Osteoblast (primary cell): ENCODE measurements at regions not wholly inside any gene's neighbourhood (a gene's known extent, or its start where the extent isn't known, plus 50 kb on each side); places are given as distances from the start of the nearest gene placed in this dataset.

Experiments used
- DNase-seq: peaks from one replicate; pipeline ENCODE4 v3.0.0; 2011; ENCODE audit warnings: low spot score, mixed read lengths; ENCODE audit not compliant: insufficient read length; ENCODE audit errors: missing footprints
- H2AFZ ChIP-seq: 2 replicates; pipeline ENCODE4 v1.6.0; 2011; ENCODE audit warnings: mild to moderate bottlenecking, low read length
- H3K27ac ChIP-seq: 2 replicates; pipeline ENCODE4 v1.5.1; 2011; ENCODE audit warnings: mild to moderate bottlenecking, low read depth, low read length, moderate library complexity
- H3K27me3 ChIP-seq: 2 replicates; pipeline ENCODE4 v1.6.0; 2012; ENCODE audit warnings: mild to moderate bottlenecking, control low read depth, inconsistent platforms, low read length, moderate library complexity; ENCODE audit not compliant: insufficient read depth
- H3K36me3 ChIP-seq: 2 replicates; pipeline ENCODE4 v1.5.1; 2011; ENCODE audit warnings: mild to moderate bottlenecking, low read length, control low read depth, moderate library complexity; ENCODE audit not compliant: insufficient read depth
- H3K4me1 ChIP-seq: 2 replicates; pipeline ENCODE4 v1.5.1; 2011; ENCODE audit warnings: mild to moderate bottlenecking, low read length, control low read depth, moderate library complexity; ENCODE audit not compliant: insufficient read depth
- H3K4me2 ChIP-seq: 2 replicates; pipeline ENCODE4 v1.6.0; 2011; ENCODE audit warnings: mild to moderate bottlenecking, low read length; ENCODE audit not compliant: insufficient read depth
- H3K4me3 ChIP-seq: fragments of 200-600 bp; sonication (generic); 3 replicates; pipeline ENCODE4 v1.5.1; 2012; ENCODE audit warnings: mild to moderate bottlenecking, low read length, inconsistent platforms; ENCODE audit not compliant: insufficient read depth
- H3K79me2 ChIP-seq: 2 replicates; pipeline ENCODE4 v1.6.0; 2012; ENCODE audit warnings: mild to moderate bottlenecking, low read length, control low read depth, inconsistent platforms; ENCODE audit not compliant: insufficient read depth
- H3K9me3 ChIP-seq: 2 replicates; pipeline ENCODE4 v1.5.1; 2011; ENCODE audit warnings: low read depth, low read length, control low read depth
- H4K20me1 ChIP-seq: 2 replicates; pipeline ENCODE4 v1.6.0; 2012; ENCODE audit warnings: mild to moderate bottlenecking, low read length, control low read depth; ENCODE audit not compliant: insufficient read depth
- CTCF ChIP-seq: IDR thresholded peaks from 2 replicates; pipeline ENCODE4 v1.5.1; 2011; ENCODE audit warnings: mild to moderate bottlenecking, low read depth, low read length, moderate library complexity; ENCODE audit errors: extremely low read depth

GRCh38 chr6:86858970-86859369 is 78.4 kb upstream of the HTR1E start:
- DNase-seq = no peak
- H3K27me3 ChIP-seq = no peaks in the 10 kb centered on the region
- no peak overlapping the region for H2AFZ ChIP-seq
- no peak overlapping the region for H3K4me3 ChIP-seq
- no peaks in the 10 kb centered on the region for H3K36me3 ChIP-seq
- no peaks in the 10 kb centered on the region for H3K9me3 ChIP-seq
- no peak overlapping the region for H3K4me2 ChIP-seq
- no peaks in the 10 kb centered on the region for H4K20me1 ChIP-seq
- TF ChIP-seq CTCF = no peak
- no peak overlapping the region for H3K27ac ChIP-seq
- H3K79me2 ChIP-seq = no peaks in the 10 kb centered on the region
- no peaks in the 10 kb centered on the region for H3K4me1 ChIP-seq

DNA sequence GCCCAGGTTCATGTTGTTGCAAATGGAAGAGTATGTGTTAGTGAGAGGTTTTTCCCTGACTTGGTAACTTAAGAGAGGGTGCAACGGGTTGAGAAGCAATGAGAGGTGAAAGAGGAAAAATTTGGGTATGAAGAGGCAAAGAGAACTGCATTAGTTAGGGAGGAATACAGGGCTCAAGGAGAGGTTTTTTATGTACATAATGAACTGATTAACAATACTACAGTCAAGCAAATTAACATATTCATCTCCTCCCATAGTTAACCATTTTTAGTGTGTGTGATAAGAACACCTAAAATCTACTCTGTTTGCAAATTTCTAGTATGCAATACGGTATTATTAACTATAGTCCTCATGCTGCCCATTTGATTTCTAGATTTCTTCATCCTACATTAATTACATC is 79.5 kb upstream of the HTR1E start:
- Histone ChIP-seq H2AFZ (no peak overlapping the region), H3K9me3 (no peaks in the 10 kb centered on the region), H3K4me3 (no peak overlapping the region), H3K27ac (no peak overlapping the region), H3K4me1 (no peaks in the 10 kb centered on the region), H4K20me1 (no peaks in the 10 kb centered on the region), H3K4me2 (no peak overlapping the region), H3K79me2 (no peaks in the 10 kb centered on the region), H3K27me3 (no peaks in the 10 kb centered on the region), H3K36me3 (no peaks in the 10 kb centered on the region)
- no peak for TF ChIP-seq CTCF
- DNase-seq = no peak

GRCh38 chr6:86856937-86857563 is 80.3 kb upstream of the HTR1E start:
- TF ChIP-seq CTCF = peak; percentile 63
- H3K27me3 ChIP-seq = no peaks in the 10 kb centered on the region
- no peak overlapping the region for H3K4me3 ChIP-seq
- H3K9me3 ChIP-seq = no peaks in the 10 kb centered on the region
- H3K27ac ChIP-seq = no peak overlapping the region
- H3K4me2 ChIP-seq = no peak overlapping the region
- no peaks in the 10 kb centered on the region for H4K20me1 ChIP-seq
- H2AFZ ChIP-seq = no peak overlapping the region
- peak; percentile 4 for DNase-seq
- H3K4me1 ChIP-seq = no peaks in the 10 kb centered on the region
- H3K36me3 ChIP-seq = no peaks in the 10 kb centered on the region
- no peaks in the 10 kb centered on the region for H3K79me2 ChIP-seq

GRCh38 chr6:86856379-86856778 is 80.9 kb upstream of the HTR1E start:
- H3K4me3 ChIP-seq = no peak overlapping the region
- no peaks in the 10 kb centered on the region for H3K27me3 ChIP-seq
- H3K4me1 ChIP-seq = no peaks in the 10 kb centered on the region
- no peak overlapping the region for H3K27ac ChIP-seq
- H4K20me1 ChIP-seq = no peaks in the 10 kb centered on the region
- no peak for DNase-seq
- H3K4me2 ChIP-seq = no peak overlapping the region
- no peaks in the 10 kb centered on the region for H3K9me3 ChIP-seq
- H2AFZ ChIP-seq = no peak overlapping the region
- no peaks in the 10 kb centered on the region for H3K36me3 ChIP-seq
- no peak for TF ChIP-seq CTCF
- H3K79me2 ChIP-seq = no peaks in the 10 kb centered on the region
